HCEC 1CT (cell line): ENCODE measurements at regions not wholly inside any gene's neighbourhood (a gene's known extent, or its start where the extent isn't known, plus 50 kb on each side); places are given as distances from the start of the nearest gene placed in this dataset.
"Not testable (repeated sequence)": the region's sequence is repeated elsewhere in the genome, so short reads cannot be mapped to it uniquely, and the experiment has no call there.

Source experiments
- DNase-seq: peaks from one replicate; pipeline ENCODE4 v3.0.0-alpha.2; 2017

- DNase-seq = no peak
These were observed 117.9 kb downstream of the CXCL12 start for GRCh38 chr10:44267007-44267406.

- no peak for DNase-seq
These were observed 120.7 kb downstream of the CXCL12 start for GRCh38 chr10:44264244-44264643.

- DNase-seq = no peak
These were observed 121.1 kb downstream of the CXCL12 start for GRCh38 chr10:44263771-44264170.

GRCh38 chr10:44262551-44263251, 122.2 kb downstream of the CXCL12 start:
- DNase-seq = no peak

DNA sequence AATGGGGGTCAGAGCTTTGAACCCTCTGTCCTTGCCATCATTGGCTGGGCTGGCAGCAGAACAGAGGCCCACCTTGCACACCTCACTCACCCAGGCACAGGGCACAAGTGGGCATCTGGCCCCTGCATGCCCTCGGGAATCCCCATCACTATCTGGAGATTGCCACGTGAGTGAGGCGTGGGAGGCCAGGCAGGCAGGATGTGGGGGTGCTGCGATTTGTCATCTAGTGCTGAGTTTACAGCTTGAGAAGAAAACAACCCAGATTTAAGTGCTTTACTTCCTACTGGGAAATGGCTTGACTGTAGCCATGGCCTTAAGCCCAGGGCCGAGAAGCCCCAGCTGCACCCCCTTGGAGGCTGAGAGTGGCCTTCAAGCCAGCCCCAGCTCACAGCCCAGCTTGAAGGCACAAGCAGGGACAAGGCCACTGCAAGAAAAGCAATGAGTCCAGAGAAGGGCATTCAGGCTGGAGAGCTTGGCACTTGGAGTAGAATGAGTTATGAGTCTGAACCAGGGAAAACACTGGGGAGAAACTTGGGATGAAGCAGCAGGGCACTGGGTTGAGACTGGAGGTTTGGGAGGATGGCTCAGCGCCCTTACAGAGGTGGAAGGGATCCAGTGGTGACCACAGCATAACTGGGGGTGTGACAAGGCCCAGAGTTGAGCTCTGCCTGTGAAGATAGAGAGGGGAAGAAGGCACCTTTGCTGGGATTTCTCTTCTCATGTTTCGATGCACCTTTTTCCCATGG, 123.0 kb downstream of the CXCL12 start:
- no peak for DNase-seq

DNA sequence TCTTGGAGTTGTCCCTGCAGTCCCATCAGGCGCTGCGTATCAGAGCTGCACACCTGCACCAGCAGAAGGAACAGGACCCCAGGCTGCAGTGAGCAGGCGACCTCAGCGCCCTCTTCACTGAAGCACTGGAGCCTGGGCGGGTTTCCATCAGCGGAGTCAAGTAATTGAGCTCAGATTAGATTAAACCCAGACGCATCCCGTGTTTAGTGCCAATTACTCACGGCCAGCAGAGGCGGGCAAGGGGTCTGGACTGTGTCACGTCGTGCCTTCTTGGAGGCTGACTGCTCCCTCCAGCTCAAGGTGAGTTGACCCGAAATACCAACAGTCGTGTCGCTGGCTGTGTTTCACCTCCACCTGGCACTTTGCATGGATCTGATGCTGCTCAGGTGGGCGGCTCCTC, 123.6 kb downstream of the CXCL12 start:
- DNase-seq = no peak

- no peak for DNase-seq
These were observed 124.5 kb downstream of the CXCL12 start for GRCh38 chr10:44260286-44260928.

- DNase-seq = no peak
These were observed 125.6 kb downstream of the CXCL12 start for GRCh38 chr10:44259090-44259874.

DNA sequence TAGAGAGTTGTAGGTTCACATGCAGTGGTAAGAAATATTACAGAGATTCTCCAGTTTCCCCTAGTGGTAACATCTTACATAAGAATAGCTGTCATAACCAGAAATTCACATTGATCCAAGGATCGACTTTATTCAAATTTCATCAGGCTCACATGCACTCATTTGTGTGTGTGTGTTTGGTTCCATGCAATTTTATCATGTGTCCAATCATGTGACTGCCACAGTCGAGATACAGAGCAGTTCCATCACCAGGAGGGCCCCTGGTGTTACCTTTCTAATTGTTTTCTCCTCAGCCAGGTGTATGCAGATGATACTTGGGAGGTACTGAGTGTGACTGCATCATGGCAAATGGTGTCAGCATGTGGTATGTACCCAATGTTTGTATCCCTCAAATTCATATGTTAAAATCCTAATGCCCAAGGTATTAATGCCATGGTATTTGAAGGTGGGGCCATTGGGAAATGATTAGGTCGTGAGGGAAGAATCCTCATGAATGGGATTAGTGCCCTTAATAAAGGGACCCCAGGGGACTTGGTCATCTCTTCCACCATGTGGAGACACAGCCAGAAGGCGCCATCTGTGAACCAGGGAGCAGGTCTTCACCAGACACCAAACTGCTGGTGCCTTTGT, 126.3 kb downstream of the CXCL12 start:
- DNase-seq = no peak

GRCh38 chr10:44258019-44258418, 126.9 kb downstream of the CXCL12 start:
- no peak for DNase-seq

DNA sequence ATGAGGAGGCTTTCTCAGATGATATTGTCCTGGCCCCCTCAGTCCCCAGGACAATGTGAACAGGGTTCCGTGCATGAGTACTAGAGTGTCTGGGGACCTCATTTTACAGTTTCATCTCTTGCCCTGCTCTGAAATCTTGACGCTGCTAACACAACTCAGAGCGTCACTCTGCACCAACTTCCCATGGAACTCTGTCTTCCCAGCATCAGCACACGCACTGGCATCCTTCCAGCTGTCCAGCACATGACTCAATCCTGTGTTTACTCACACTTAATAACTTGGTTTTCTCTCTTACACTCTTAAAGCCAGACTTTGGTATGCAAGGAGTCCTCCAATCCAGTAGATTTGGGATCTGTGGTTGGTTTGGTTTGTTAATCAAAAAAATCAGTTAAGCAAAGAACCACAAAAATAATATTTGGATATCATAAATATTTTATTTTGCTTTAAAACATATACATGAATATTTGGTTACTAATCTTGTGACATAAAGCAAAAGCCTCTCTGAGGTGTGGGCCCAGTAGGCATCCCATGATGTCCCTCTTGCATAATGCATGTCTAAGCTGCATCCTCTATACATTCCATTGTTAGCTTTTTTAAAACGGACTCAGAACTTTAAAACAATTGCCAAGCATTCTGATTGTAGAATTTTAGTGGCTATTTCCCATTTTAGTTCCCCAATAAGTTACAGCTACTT, 131.0 kb downstream of the CXCL12 start:
- peak; percentile 49 for DNase-seq

DNA sequence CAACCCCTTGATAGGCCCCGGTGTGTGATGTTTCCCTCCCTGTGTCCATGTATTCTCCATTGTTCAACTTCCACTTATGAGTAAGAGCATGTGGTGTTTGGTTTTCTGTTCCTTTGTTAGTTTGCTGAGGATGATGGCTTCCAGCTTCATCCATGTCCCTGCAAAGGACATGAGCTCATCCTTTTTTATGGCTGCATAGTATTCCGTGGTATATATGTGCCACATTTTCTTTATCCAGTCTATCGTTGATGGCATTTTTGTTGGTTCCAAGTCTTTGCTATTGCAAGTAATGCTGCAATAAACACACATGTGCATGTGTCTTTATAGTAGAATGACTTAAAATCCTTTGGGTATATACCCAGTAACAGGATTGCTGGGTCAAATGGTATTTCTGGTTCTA, 132.3 kb downstream of the CXCL12 start:
- DNase-seq = not testable (repeated sequence)

DNA sequence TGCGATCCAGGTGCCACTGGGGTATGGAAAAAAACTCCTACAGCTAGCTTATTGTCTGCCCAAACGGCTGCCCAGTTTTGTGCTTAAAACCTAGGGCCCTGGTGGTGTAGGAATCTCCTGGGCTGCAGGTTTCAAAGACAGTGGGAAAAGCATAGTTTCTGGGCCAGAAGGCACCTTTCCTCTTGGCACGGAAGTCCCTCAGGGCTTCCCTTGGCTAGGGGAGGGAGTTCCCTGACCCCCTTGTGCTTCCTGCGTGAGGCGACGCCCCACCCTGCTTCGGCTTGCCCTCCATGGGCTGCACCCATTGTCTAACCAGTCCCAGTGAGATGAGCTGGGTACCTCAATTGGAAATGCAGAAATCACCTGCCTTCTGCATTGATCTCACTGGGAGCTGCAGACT, 135.0 kb downstream of the CXCL12 start:
- DNase-seq = not testable (repeated sequence)

DNA sequence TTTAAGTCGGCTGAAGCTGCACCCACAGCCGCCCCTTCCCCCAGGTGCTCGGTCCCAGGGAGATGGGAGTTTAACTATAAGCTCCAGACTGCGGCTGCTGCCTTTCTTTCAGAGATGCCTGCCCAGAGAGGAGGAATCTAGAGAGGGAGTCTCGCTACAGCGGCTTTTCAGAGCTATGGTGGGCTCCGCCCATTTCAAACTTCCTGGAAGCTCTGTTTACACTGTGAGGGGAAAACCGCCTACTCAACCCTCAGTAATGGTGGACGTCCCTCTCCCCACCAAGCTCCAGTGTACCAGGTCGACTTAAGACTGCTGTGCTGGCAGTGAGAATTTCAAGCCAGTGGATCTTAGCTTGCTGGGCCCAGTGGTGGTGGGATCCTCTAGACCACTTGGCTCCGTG, 135.4 kb downstream of the CXCL12 start:
- DNase-seq = no peak

DNA sequence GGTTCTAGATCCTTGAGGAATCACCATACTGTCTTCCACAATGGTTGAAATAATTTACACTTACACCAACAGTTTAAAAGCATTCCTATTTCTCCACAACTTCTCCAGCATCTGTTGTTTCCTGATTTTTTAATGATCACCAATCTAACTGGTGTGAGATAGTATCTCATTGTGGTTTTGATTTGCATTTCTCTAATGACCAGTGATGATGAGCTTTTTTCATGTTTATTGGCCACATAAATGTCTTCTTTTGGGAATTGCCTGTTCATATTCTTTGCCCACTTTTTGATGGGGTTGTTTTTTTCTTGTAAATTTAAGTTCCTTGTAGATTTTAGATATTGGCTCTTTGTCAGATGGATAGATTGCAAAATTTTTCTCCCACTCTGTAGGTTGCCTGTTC, 138.2 kb downstream of the CXCL12 start:
- DNase-seq = not testable (repeated sequence)

- not testable (repeated sequence) for DNase-seq
These were observed 138.6 kb downstream of the CXCL12 start for GRCh38 chr10:44246287-44246686.

- no peak for DNase-seq
These were observed 139.3 kb downstream of the CXCL12 start for GRCh38 chr10:44245601-44245938.

DNA sequence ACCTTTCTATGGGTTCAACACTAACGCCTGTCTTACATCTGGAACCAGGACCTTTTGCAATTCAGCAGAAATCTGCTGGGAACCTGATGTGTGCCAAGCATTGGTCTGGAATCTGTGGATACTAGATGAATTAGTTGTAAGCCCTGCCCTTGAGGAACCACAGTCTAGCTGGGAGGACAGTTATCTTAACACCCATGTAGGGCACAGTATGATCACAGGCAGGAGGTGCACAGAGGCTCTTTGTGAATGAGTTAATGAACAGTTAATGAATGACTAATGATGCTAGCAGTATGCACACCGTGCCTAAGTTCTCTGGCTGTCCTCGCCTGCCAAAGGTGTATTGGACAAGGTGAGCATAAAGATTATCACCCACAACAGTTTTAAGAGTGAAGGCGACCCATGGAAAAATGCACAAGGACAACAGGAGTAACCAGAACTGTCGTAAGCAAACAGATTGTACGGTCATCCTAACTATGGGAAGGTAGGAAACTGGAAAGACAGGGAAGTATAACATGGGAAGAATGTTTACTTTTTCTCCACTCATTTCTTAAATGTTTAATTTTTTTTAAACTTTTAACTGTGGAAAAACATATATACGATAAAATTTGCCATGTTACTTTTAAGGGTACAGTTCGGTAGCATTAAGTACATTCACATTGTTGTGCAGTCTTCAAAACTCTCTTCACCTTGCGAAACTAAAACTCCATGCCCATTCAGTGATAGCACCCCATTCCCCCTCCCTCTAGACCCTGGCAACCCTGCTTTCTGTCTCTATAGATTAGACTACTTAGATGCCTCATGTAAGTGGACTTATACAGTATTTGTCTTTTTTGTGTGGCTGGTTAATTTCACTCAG, 139.9 kb downstream of the CXCL12 start:
- DNase-seq = no peak

DNA sequence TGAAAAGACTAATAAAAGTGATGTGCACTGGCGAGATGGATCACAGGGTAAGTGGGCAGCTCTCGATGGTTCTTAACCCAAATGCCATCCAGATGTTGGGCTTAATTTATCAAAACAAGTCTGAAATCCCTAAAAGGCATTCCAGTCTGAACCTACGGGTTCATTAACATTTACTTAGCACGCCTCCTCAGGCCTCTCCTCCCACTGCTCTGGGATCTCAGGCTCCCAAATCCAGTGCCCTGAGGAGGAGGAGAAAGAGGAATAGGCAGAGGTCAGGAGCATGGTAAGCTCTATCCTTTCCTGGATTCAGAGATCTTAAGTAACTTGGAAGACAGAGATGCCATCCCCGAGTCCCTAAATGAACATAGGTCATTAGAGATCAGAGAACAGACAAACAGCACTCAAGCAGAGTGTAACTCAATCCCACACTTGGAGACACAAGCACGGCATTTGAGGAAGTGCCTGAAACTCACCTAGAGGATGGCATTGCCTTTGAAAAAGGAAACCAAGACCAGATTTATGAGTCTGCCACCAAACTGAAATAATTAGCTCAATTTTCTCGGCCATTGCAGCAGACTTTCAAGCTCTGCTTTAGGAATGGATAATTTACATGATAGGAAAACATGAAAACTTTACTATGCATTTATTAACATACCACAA, 140.9 kb downstream of the CXCL12 start:
- DNase-seq = no peak

GRCh38 chr10:44242826-44243225, 142.1 kb downstream of the CXCL12 start:
- DNase-seq = no peak

GRCh38 chr10:44242091-44242490, 142.8 kb downstream of the CXCL12 start:
- no peak for DNase-seq
